Lower leg skin (tissue), 3 donors: ENCODE measurements at regions not wholly inside any gene's neighbourhood (a gene's known extent, or its start where the extent isn't known, plus 50 kb on each side); places are given as distances from the start of the nearest gene placed in this dataset.

ENCODE experiments used
- CTCF ChIP-seq, 3 donors: fragments of 450-650 bp; IDR thresholded peaks; one replicate each; pipeline ENCODE4 v1.5.1; 2016; ENCODE audit warnings: antibody characterized with exemption in 3 of 3, mild to moderate bottlenecking in 3 of 3, moderate library complexity in 2 of 3
- POLR2A ChIP-seq, 2 donors: fragments of 450-650 bp; IDR thresholded peaks; one replicate each; pipeline ENCODE4 v1.6.1; 2016 to 2017; ENCODE audit warnings: antibody characterized with exemption in 2 of 2, mild to moderate bottlenecking in 1 of 2, moderate library complexity in 1 of 2

GRCh38 chr1:90282811-90283210 is 287.9 kb downstream of the ZNF326 start:
- TF ChIP-seq CTCF (IDR thresholded peaks at IDR 0.05) (no peak), POLR2A (IDR thresholded peaks at IDR 0.05) (no peak)
